ENCODE measurements at regions not wholly inside any gene's neighbourhood (a gene's known extent, or its start where the extent isn't known, plus 50 kb on each side); places are given as distances from the start of the nearest gene placed in this dataset.

DNA sequence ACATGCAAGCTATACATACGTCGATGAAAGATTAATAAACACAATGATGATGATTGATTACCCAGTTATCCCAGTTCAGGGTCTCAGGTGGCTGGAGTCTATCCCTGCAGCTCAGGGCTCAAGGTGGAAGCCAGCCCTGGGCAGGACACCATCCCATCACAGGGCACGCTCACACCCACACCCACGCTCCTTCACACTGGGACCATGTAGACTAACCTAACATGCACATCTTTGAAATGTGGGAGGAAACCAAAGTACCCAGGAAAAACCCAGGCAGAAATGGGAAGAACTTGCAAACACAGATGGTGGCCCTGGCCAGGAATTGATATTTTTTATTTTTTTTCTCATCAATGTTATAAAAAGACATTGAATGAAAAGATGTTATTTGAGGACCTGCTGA, 151.4 kb upstream of the MCTP2 start:
- Mint-ChIP-seq H3K27me3 (ENCODE audit: low read depth) (no peaks in the 10 kb centered on the region), H3K27ac (no peak overlapping the region), H3K4me1 (peaks cover 13% of the 10 kb centered on the region), H3K4me3 (no peak overlapping the region), H3K36me3 (no peaks in the 10 kb centered on the region), H3K9me3 (no peaks in the 10 kb centered on the region)
- POLR2A ChIA-PET, result no interaction called here
- CTCF ChIA-PET, result interaction anchor here (0.8 to 2.1 kb wide), 3 partner anchors 40 to 88 kb away, joined by 3 to 14 read pairs (median 4); no protein-coding TSS in a partner anchor
- no peak for TF ChIP-seq ZNF396 (CRISPR knock-in tag; IDR thresholded peaks at IDR 0.05; ENCODE audit: borderline replicate concordance)
- TF ChIP-seq, protein P1, sequence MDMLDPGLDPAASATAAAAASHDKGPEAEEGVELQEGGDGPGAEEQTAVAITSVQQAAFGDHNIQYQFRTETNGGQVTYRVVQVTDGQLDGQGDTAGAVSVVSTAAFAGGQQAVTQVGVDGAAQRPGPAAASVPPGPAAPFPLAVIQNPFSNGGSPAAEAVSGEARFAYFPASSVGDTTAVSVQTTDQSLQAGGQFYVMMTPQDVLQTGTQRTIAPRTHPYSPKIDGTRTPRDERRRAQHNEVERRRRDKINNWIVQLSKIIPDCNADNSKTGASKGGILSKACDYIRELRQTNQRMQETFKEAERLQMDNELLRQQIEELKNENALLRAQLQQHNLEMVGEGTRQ (CRISPR knock-in tag; IDR thresholded peaks at IDR 0.05), result no peak
- TF ChIP-seq CREB1 (CRISPR knock-in tag; IDR thresholded peaks at IDR 0.05), result no peak
- no peak for TF ChIP-seq ELF4 (CRISPR knock-in tag; IDR thresholded peaks at IDR 0.05; ENCODE audit: low read depth)
- TF ChIP-seq, protein P2, sequence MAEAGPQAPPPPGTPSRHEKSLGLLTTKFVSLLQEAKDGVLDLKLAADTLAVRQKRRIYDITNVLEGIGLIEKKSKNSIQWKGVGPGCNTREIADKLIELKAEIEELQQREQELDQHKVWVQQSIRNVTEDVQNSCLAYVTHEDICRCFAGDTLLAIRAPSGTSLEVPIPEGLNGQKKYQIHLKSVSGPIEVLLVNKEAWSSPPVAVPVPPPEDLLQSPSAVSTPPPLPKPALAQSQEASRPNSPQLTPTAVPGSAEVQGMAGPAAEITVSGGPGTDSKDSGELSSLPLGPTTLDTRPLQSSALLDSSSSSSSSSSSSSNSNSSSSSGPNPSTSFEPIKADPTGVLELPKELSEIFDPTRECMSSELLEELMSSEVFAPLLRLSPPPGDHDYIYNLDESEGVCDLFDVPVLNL (CRISPR knock-in tag; IDR thresholded peaks at IDR 0.05; ENCODE audit: borderline replicate concordance, low read depth), result no peak
- TF ChIP-seq, protein P3, sequence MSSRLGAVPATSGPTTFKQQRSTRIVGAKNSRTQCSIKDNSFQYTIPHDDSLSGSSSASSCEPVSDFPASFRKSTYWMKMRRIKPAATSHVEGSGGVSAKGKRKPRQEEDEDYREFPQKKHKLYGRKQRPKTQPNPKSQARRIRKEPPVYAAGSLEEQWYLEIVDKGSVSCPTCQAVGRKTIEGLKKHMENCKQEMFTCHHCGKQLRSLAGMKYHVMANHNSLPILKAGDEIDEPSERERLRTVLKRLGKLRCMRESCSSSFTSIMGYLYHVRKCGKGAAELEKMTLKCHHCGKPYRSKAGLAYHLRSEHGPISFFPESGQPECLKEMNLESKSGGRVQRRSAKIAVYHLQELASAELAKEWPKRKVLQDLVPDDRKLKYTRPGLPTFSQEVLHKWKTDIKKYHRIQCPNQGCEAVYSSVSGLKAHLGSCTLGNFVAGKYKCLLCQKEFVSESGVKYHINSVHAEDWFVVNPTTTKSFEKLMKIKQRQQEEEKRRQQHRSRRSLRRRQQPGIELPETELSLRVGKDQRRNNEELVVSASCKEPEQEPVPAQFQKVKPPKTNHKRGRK (CRISPR knock-in tag; IDR thresholded peaks at IDR 0.05; ENCODE audit: borderline replicate concordance), result no peak
- no peak for TF ChIP-seq SMAD3 (CRISPR knock-in tag; IDR thresholded peaks at IDR 0.05; ENCODE audit: borderline replicate concordance)
- TF ChIP-seq, protein P4, sequence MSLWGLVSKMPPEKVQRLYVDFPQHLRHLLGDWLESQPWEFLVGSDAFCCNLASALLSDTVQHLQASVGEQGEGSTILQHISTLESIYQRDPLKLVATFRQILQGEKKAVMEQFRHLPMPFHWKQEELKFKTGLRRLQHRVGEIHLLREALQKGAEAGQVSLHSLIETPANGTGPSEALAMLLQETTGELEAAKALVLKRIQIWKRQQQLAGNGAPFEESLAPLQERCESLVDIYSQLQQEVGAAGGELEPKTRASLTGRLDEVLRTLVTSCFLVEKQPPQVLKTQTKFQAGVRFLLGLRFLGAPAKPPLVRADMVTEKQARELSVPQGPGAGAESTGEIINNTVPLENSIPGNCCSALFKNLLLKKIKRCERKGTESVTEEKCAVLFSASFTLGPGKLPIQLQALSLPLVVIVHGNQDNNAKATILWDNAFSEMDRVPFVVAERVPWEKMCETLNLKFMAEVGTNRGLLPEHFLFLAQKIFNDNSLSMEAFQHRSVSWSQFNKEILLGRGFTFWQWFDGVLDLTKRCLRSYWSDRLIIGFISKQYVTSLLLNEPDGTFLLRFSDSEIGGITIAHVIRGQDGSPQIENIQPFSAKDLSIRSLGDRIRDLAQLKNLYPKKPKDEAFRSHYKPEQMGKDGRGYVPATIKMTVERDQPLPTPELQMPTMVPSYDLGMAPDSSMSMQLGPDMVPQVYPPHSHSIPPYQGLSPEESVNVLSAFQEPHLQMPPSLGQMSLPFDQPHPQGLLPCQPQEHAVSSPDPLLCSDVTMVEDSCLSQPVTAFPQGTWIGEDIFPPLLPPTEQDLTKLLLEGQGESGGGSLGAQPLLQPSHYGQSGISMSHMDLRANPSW (CRISPR knock-in tag; conservative IDR thresholded peaks at IDR 0.05; ENCODE audit: low read depth), result no peak
- TF ChIP-seq HMGA2 (CRISPR knock-in tag; IDR thresholded peaks at IDR 0.05), result no peak
- TF ChIP-seq KAT7 (CRISPR knock-in tag; IDR thresholded peaks at IDR 0.05; ENCODE audit: borderline replicate concordance), result no peak
- ATAC-seq (no peak), DNase-seq (ENCODE audit: low spot score) (no peak)

DNA sequence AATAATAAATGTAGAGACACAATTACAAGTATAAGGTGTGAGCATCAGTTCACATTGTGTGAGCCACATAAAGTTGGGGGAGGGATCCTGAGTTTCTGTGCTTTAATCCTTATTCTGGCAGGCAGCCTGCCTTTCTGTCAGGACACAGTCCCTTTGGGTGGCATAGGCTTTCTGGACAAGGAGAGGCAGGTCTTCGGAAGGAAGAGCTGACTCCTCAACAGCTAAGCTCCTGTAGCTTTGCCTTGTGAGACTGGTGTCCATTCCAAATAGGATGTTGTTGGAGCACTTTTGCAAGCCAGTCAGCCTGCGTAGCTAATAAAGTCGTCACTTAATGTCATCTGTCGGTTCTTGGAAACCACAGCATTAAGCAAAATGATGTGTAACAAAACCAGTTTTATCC, 151.9 kb upstream of the MCTP2 start:
- Mint-ChIP-seq H3K4me3 (no peak overlapping the region), H3K27me3 (ENCODE audit: low read depth) (no peaks in the 10 kb centered on the region), H3K9me3 (no peaks in the 10 kb centered on the region), H3K36me3 (no peaks in the 10 kb centered on the region), H3K4me1 (peaks cover 13% of the 10 kb centered on the region), H3K27ac (no peak overlapping the region)
- ChIA-PET POLR2A (no interaction called here), CTCF (interaction anchor here (1.2 to 2.1 kb wide), 2 partner anchors 40 to 89 kb away, joined by 4 to 14 read pairs; no protein-coding TSS in a partner anchor)
- TF ChIP-seq, protein P5, sequence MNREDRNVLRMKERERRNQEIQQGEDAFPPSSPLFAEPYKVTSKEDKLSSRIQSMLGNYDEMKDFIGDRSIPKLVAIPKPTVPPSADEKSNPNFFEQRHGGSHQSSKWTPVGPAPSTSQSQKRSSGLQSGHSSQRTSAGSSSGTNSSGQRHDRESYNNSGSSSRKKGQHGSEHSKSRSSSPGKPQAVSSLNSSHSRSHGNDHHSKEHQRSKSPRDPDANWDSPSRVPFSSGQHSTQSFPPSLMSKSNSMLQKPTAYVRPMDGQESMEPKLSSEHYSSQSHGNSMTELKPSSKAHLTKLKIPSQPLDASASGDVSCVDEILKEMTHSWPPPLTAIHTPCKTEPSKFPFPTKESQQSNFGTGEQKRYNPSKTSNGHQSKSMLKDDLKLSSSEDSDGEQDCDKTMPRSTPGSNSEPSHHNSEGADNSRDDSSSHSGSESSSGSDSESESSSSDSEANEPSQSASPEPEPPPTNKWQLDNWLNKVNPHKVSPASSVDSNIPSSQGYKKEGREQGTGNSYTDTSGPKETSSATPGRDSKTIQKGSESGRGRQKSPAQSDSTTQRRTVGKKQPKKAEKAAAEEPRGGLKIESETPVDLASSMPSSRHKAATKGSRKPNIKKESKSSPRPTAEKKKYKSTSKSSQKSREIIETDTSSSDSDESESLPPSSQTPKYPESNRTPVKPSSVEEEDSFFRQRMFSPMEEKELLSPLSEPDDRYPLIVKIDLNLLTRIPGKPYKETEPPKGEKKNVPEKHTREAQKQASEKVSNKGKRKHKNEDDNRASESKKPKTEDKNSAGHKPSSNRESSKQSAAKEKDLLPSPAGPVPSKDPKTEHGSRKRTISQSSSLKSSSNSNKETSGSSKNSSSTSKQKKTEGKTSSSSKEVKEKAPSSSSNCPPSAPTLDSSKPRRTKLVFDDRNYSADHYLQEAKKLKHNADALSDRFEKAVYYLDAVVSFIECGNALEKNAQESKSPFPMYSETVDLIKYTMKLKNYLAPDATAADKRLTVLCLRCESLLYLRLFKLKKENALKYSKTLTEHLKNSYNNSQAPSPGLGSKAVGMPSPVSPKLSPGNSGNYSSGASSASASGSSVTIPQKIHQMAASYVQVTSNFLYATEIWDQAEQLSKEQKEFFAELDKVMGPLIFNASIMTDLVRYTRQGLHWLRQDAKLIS (CRISPR knock-in tag; IDR thresholded peaks at IDR 0.05; ENCODE audit: borderline replicate concordance), result no peak
- TF ChIP-seq SMAD3 (CRISPR knock-in tag; IDR thresholded peaks at IDR 0.05; ENCODE audit: borderline replicate concordance), result no peak
- TF ChIP-seq SOX15 (CRISPR knock-in tag; IDR thresholded peaks at IDR 0.05), result no peak
- TF ChIP-seq ETV6 (CRISPR knock-in tag; IDR thresholded peaks at IDR 0.05), result no peak
- TF ChIP-seq TCF7 (CRISPR knock-in tag; IDR thresholded peaks at IDR 0.05; ENCODE audit: low read depth), result no peak
- DNase-seq (ENCODE audit: low spot score) (no peak), ATAC-seq (no peak)
